HG03460 (cell line): ENCODE measurements at regions not wholly inside any gene's neighbourhood (a gene's known extent, or its start where the extent isn't known, plus 50 kb on each side); places are given as distances from the start of the nearest gene placed in this dataset.

Experiments
- ATAC-seq: cut with Tn5 transposase; IDR thresholded peaks from one replicate; pipeline ENCODE4 v1.9.1; 2021; ENCODE audit not compliant: unreplicated experiment

- ATAC-seq, result no peak
Observed at GRCh38 chr18:66150650-66151049, 399.8 kb downstream of the CDH7 start.

GRCh38 chr18:66143029-66143428 lies 392.2 kb downstream of the CDH7 start:
- no peak for ATAC-seq

- ATAC-seq, result no peak
Observed at GRCh38 chr18:66141716-66142115, 390.9 kb downstream of the CDH7 start.

- ATAC-seq, result no peak
Observed at GRCh38 chr18:66138642-66139041, 387.8 kb downstream of the CDH7 start.

- no peak for ATAC-seq
Observed at GRCh38 chr18:66136039-66136438, 385.2 kb downstream of the CDH7 start.

GRCh38 chr18:66129248-66129647 lies 378.4 kb downstream of the CDH7 start:
- ATAC-seq, result no peak

- ATAC-seq, result no peak
Observed at GRCh38 chr18:66126266-66126665, 375.5 kb downstream of the CDH7 start.

- ATAC-seq, result no peak
Observed at GRCh38 chr18:66124394-66124793, 373.6 kb downstream of the CDH7 start.

- ATAC-seq, result no peak
Observed at GRCh38 chr18:66119347-66119746, 368.5 kb downstream of the CDH7 start.

- no peak for ATAC-seq
Observed at GRCh38 chr18:66111018-66111417, 360.2 kb downstream of the CDH7 start.

- ATAC-seq, result no peak
Observed at GRCh38 chr18:66110607-66111006, 359.8 kb downstream of the CDH7 start.

GRCh38 chr18:66109981-66110380 lies 359.2 kb downstream of the CDH7 start:
- no peak for ATAC-seq

- ATAC-seq, result no peak
Observed at GRCh38 chr18:66107546-66107945, 356.7 kb downstream of the CDH7 start.

GRCh38 chr18:66105016-66105415 lies 354.2 kb downstream of the CDH7 start:
- ATAC-seq, result no peak

GRCh38 chr18:66103550-66103949 lies 352.7 kb downstream of the CDH7 start:
- ATAC-seq, result no peak

- no peak for ATAC-seq
Observed at GRCh38 chr18:66083078-66083477, 332.3 kb downstream of the CDH7 start.

- no peak for ATAC-seq
Observed at GRCh38 chr18:66078925-66079800, 328.4 kb downstream of the CDH7 start.

- ATAC-seq, result no peak
Observed at GRCh38 chr18:66077066-66077465, 326.3 kb downstream of the CDH7 start.

- ATAC-seq, result no peak
Observed at GRCh38 chr18:66066191-66066590, 315.4 kb downstream of the CDH7 start.

GRCh38 chr18:66048406-66048805 lies 297.6 kb downstream of the CDH7 start:
- no peak for ATAC-seq

GRCh38 chr18:66046032-66046602 lies 295.3 kb downstream of the CDH7 start:
- ATAC-seq, result peak; percentile 71

- ATAC-seq, result no peak
Observed at GRCh38 chr18:66043009-66043408, 292.2 kb downstream of the CDH7 start.

GRCh38 chr18:66013969-66014368 lies 263.2 kb downstream of the CDH7 start:
- no peak for ATAC-seq
